ENCODE measurements at regions not wholly inside any gene's neighbourhood (a gene's known extent, or its start where the extent isn't known, plus 50 kb on each side); places are given as distances from the start of the nearest gene placed in this dataset.

DNA sequence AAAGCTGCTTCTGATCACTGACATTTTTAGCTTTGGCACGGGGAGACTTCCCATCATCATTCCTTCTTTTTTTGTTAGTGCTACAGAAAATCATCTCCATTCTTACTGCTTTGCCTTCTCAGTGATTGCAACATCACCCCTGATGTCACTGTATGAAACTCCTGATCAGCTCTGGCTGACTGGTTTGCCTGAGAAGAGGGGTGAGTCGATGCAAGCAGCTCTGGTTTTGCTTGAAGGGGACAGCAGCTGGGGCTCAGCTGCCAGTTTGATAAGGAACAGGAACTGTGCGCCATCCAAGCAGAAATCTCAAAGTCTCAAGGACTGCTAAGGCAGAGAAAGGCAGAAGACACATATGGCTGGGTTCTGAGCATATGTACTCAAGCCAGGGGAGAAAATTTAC, 808.5 kb upstream of the CELF2 start:
- TF ChIP-seq CTCF (IDR thresholded peaks at IDR 0.05; ENCODE audit: low read length) = no peak
- TF ChIP-seq EZH2 (IDR thresholded peaks at IDR 0.05; ENCODE audit: borderline replicate concordance, low read length) = no peak
